ENCODE measurements at regions not wholly inside any gene's neighbourhood (a gene's known extent, or its start where the extent isn't known, plus 50 kb on each side); places are given as distances from the start of the nearest gene placed in this dataset.

DNA sequence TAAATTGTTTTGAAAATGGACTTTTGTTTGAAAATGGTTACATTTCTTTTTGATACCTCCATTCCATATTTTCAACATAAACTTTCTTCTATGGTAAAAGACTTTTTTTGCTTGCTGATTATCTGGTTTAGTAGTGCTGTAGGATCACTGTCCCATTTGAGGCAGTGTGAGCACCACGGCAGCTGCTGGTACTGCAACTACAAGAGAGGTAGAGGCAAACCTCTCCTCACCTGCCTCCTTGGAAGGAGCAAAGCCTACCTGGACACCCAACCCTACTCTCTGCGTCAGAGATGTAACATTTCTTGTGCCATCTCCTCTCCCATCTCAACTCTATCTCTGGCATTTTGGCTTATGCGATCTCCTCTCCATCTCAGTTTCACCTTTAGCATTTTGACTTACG is 460.1 kb downstream of the SHQ1 start:
- DNase-seq = no peak

DNA sequence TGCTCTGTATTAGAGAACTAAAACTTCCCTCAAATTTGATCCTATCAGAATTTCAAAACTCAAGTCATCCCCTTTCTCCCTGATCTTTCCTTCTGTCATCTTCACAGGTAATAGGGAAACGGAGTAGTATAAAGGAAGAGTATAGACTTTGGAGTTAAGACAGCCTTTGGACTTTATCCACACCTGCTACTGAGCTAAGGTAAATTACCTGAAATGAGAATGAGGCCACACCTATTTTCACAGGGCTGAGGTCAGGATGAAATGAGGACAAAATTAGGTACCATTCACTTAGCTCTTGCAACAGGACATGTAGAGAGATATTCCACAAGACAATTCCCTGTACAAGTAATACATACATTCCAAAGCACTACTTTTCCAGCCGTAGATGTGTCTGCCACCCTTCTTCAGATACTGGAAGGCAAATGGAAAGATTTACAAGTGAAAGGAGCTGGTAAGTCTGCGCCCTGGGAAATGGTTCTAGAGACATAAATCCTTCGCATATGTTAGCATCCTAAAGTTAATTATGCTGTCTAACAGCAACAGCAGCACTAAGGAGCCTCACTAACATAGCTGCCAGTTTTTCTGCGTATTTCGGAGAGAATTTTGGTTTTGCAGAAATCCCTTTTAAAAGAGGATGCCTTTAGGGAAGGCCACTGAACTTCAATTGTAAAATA is 461.8 kb downstream of the SHQ1 start:
- no peak for DNase-seq

DNA sequence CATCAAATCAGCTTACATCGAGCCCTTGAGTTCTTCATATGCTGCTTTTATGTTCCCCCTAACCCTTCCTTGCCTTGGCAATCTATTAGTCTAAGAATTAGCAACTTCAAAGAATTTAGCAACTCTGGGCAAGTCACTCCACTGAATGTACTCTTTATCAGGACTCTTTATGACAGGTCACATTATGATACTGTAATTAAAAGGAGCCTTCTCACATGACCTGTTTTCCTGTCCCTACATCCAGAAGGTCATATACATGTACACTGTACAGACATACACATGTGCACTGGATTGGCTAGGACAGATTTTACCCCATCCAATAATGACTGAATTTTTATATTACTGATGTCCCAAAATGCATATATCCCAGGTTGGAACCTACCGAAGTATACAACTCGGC is 463.1 kb downstream of the SHQ1 start:
- DNase-seq = no peak

DNA sequence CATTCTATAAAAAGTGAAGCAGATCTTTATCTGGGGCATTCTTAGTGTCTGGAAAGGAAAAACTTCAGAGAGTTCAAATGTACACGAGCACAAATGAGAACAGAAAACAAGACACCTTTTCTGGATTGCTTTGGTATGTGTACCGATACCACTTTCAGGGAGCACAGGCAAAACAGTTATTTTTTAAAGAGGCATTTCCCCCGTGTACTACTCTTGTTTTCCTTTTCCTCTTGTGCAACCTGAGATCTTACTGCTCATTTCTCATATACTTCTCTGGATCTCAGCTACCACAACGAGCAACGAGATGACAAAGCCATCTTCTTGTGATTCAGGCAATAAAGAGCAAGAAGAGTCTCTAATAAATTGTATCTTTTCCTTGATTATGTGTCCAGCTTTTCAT is 463.6 kb downstream of the SHQ1 start:
- DNase-seq = no peak

DNA sequence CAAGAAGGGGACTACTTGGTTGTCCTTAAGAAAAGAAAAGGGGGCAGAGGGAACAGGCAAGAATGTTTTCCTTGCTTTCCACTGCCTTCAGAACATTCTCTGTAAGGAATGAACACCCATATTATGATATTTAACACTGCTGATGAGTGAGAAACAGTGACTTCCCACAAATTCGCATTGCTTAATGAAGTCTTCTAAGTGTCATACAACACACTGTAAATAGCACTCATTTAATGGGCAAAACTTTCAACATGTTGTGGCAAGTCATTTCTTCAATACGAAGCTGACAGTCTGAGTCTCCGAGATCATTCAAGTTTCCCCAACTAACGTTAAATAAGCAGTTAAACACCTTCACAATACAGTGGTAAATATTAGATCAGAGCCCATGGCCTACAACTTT is 464.4 kb downstream of the SHQ1 start:
- no peak for DNase-seq

DNA sequence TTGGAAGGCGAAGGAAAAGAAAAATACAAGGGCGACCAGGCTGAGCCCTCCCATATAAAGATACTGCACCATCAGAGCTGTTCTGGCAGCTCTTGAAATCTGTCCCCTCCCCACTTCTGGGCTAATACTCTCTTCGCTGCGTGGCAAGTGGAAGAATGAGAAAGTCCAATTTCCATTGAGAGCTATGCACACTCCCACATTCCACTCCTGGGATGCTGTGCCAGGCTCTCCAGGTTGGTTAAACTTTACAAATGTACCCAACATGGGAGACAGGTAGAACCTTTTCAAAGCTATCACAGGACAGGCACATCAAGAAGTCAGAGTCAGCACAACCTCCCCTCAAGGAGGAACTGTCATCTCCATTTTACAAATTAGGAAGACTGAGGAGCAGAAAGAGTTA is 465.0 kb downstream of the SHQ1 start:
- no peak for DNase-seq

DNA sequence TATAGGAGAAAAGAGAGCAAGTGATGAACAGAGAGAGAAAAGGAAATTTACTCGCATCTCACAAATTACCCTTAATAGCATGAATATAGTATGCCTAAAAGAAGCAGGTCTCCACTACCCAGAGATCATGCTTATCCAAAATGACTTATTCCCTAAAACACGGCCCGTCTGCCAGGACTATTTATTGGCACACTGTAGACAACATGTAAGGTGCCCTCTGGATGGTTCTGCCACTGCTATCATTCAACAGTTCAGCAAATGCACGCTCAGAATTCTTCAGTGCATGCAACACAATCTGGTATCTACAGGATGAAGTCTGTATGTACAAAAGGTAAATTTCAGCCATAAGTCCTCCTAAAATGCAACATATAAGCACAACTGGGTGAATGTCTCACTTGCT is 465.8 kb downstream of the SHQ1 start:
- DNase-seq = no peak

GRCh38 chr3:72381584-72381983 is 466.7 kb downstream of the SHQ1 start:
- DNase-seq = no peak

DNA sequence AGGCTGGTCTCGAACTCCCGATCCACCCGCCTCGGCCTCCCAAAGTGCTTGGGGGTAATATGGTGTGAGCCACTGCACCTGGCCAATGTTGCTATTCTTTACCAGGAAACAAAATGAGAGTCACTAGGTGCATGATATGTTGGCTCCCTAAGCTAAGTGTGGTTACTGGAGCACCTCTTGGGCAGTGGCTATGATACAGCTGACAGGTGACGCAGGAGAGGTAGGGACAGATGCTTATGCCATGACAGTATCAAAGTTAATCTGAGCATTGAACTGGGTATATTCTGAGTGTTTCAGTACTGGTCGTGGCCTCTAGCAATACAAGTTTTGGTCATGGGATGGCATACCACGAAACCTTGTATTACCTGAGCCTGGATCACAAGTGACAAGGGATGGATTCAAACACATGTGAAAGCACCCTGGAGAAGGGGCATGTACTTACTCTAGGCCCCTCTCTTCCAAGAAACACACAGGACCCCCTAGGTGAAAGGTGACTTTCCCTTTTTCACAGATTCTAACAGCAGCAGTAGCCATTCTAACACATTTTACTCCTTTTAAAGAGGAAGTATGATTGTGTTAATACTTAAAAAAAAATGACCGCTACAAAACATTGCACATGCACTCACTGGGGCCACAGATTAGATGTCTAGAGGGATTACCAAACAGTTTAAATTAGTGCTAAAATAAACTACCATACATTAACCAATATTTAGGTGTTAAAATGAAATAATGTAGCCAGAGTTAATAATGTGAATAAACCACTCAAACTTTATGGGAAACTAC is 467.3 kb downstream of the SHQ1 start:
- DNase-seq = peak; percentile 21

GRCh38 chr3:72380193-72380592 is 468.1 kb downstream of the SHQ1 start:
- DNase-seq = no peak

DNA sequence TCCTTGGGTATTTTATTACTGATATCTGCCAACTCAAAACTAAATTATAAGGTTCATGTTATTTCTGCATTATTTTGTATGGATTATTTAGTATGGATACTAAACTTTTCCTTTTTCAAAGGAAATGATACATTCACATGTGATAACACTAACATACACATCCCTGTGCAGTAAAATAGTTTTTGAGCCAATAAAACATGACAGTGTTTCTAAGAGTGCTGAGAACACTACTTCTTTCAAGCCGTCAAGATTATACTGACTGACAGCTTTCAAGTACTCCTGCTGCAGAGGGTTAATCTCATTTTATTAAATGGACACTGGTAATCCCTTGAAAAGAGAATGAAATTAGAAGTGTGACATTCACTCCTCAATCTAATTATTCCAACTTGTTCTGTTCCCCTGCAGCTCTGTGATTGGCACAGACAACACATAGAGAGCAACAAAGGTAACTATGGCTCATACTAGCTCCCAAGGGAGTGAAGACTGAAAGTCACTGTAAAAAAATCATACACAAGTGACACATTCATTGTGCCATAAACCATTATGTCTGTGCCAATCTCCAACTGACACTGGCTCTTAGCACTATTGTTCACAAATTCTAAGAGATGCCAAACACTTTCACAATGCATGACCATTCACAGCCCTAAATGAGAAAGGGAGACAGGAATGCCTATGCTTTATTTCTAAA is 468.6 kb downstream of the SHQ1 start:
- no peak for DNase-seq

DNA sequence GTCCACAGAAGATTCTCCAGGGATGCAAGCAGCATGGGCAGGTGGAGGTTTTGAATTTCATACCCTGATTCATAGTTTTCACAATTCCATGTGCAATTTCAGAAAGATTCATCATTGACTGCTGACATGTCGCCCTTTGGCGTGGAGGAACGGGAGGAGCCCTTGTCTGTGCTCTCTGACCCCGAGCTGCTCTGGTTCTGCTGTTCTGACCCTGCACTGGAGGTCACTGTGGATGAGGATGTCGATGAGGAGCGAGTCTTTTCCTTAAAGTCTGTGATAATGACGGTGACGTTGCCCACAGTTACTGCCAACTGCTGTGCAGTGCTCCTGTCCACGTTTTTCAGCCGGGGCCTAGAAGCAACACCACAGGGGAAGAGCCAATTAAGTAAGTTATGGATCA is 470.0 kb downstream of the SHQ1 start:
- no peak for DNase-seq

DNA sequence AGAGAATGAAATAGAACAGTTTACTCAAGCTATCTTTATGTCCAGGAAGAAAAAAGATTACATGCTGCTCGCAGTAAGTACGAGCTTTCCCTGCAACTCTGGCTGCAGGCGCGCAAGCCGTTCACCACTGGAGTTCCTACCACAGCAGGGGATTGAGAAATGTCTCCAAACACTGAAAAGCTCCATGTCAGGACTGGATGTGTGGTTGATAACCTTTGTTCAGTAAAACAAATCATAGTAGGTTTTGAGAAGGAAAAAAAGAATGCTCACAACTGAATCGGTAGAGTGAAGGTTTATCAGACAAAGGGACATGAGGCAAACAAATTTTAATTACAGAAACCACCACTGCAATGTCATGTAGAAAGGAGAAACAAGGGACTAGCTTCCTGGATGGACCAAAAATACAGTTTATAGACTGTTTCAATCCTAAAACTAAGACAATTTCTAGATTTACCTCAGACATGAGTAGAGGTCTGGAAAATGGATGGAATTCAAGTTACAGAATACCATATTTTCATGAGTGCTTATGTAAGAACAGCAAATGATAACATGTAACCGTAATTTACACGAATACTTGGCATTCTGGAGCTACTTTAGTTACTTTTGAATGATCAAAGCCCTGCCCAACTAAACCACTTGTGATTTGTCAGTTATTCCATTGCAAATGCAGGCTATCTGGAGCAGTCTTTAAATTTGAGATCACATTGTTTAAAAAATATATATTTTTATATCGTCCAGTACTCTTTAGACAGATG is 471.1 kb downstream of the SHQ1 start:
- no peak for DNase-seq

DNA sequence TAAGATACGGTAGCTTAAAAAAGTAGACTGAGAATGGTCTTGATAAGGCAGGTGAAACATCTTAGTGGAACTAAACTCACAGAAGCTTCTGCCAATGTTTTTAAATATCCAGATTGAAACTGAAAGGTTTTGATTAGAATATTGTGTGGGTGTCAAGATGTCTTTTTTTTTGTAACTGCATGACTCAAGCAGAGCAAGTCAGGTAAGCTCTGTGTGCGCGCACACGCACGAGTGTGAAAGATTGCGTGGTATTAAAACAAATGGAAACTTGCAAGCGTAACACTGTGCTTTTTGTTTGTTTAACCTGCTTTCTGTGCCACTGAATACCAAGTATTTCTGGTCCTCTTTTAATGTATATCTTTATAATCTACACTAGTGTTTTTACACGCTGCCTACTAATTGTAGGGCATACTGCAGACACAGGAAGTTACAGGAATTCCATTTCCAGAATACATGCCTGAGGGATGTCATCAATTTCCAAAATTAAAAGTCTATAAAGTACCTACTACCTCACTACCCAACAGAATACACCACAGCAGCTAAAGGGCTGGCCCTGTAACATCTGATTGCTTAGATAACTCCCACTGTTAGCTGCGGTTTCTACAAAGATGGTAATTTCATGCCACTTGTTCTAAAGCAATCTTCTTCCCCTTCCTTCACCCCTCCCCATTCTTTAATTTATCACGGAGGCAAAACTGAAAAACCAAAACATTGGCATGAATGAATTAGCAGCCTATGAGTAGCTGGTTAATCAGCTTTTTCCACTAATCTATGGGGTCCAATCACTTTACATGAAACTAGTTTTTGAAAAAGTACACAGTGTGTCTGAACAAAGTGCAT is 472.8 kb downstream of the SHQ1 start:
- no peak for DNase-seq

DNA sequence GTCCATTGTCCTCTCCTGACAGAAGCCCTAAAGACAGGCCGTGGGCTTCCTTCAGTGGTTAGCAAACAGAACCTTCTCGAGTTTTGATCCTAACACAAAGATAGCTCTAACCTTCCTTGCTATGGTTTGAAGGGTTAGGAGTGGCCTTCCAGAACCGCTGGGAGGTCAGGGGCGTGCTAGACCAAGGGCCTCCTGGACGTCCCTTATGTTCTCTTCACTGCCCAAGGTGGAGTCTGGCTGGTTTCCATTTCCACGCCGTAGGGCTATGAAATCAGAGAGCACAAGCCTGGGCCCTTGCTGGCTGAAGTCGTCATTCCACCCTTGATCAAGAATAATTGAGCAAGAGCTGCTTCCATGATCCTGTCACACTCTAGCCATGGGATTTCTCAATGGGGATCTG is 475.1 kb downstream of the SHQ1 start:
- no peak for DNase-seq

DNA sequence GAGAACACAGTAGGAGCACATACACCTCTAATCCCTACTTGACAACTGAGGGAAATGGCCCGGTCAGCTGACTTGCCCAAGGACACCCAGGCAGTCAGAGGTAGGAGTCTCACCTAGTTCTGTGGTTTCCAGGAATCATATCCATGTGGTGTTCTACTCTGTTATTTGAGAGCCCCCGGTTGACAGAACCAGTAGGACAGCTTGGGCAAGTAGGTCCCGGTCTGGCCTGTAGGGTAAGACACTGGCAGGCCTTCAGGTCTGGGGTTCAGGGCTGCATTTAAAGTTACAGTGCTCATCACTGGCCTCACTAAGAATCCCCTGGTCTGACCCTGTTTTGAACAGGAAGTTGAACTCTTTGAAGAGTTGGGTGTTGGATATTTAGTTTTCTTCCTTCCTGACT is 476.1 kb downstream of the SHQ1 start:
- DNase-seq = no peak

- DNase-seq = no peak
Observed at GRCh38 chr3:72371431-72371830, 476.8 kb downstream of the SHQ1 start.

GRCh38 chr3:72370947-72371346 is 477.3 kb downstream of the SHQ1 start:
- no peak for DNase-seq

DNA sequence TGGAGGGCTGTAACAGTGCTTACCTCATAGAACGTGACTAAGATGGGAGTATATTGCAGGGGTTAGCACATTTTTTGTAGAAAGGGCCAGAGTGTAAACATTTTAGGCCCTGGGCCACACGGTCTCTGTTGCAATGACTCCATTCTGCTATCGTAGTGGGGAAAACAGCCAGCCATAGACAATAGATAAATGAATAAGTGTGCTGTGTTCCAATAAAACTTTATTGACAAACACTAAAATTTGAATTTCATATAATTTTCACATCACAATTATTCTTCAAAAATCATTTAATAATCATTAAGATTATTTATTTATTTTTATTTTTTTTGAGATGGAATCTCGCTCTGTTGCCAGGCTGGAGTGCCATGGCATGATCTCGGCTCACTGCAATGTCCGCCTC is 478.6 kb downstream of the SHQ1 start:
- no peak for DNase-seq

- DNase-seq = no peak
Observed at GRCh38 chr3:72368331-72368975, 479.8 kb downstream of the SHQ1 start.

DNA sequence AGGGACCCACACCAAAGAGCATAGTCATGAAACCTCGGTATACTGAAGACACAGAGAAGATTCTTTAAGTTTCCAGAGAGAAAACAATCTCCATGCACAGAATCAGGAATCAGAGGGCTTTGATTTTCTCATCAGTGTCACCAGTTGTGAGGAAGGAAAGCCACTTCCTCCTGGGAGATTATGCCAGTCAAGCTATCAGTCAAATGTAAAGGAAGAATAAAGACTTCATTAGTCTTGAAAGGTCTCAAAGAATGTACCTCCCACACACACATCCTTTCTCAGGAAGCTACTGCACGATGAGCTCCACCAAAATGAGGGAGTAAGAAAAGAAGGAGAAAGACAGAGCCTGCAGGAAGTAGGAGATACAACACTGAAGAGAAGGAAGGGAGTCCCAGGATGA is 486.3 kb downstream of the SHQ1 start:
- no peak for DNase-seq

DNA sequence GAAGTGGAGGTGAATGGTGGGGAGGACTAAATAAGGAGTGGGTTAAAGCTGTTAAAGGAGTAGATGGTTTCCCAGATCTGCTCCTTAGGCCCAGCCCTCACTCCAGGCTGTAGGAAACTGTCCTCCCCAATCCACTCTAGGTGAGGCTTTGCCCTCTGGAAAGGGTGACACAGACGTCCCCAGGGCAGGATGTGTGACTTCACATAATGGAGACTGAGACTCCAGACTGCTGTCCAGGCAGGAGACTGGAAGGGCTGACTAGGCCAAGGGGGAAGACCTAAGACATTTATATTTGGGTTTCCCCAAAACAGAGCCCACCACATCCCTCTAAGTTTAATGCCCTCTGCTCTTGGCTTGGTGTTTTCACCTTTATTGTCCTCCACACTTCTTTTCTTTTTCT is 488.5 kb downstream of the SHQ1 start:
- no peak for DNase-seq
